Glomerular endothelial cell (primary cell): ENCODE measurements at regions not wholly inside any gene's neighbourhood (a gene's known extent, or its start where the extent isn't known, plus 50 kb on each side); places are given as distances from the start of the nearest gene placed in this dataset.

Source experiments
- DNase-seq: peaks from one replicate; pipeline ENCODE4 v3.0.0-alpha.2; 2011; ENCODE audit warnings: low read depth, low spot score; ENCODE audit errors: extremely low read depth

DNA sequence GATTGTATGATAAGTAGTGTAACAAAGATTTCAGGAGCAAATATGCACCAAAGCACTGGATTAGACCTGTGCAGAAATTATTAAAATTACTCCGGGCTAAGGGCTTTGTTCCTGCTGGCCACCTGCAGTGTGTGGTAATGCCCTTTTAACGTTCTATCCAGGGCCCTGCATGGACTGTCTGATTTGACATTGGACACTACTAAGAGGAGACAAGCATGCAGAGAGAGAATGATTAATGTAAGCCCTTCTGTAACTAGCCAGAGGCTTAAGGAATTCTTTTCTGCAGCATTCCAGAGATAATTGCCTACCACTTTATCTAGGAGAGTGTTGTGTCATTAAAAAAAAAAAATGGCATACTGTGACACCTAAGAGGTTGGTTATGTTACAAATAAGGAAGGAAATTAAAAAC is 117.0 kb downstream of the PCDH7 start:
- DNase-seq: no peak

DNA sequence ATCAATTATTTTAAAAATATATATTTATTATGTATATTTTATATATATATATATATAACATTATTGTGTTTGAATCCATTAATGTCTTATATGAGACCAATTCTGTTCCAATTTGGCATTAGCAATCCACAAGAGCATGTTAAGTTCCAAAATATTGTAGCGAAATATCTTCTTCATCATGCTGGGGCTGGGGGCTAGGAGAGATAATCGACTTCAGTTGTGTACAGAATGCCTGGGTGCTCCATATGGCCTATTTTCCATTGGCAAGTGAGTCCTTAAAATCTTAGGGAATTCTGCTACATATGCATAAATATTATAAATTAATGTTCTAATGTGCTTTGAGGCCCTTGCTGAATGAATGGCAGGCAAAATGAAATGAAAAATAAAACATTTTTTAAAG is 117.7 kb downstream of the PCDH7 start:
- DNase-seq: no peak

DNA sequence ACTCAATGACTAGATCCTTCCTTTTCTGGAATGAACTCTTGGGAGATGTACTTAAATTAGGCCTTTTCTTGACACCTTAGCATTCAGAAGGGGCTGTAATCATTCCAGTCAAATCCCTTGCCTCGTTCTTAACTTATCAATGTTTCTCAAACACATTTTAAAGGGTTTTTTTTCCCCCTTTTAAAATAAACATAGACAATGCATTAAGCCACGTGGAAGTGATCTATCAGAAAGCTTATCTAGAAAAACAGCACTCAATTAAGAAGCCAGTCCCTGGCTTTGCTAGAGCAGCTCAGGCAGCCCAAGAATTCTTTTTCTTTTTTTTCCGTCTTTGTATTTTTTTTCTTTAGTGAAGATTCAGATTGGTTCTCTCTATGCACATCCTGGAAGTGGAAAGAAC is 118.2 kb downstream of the PCDH7 start:
- DNase-seq: no peak

DNA sequence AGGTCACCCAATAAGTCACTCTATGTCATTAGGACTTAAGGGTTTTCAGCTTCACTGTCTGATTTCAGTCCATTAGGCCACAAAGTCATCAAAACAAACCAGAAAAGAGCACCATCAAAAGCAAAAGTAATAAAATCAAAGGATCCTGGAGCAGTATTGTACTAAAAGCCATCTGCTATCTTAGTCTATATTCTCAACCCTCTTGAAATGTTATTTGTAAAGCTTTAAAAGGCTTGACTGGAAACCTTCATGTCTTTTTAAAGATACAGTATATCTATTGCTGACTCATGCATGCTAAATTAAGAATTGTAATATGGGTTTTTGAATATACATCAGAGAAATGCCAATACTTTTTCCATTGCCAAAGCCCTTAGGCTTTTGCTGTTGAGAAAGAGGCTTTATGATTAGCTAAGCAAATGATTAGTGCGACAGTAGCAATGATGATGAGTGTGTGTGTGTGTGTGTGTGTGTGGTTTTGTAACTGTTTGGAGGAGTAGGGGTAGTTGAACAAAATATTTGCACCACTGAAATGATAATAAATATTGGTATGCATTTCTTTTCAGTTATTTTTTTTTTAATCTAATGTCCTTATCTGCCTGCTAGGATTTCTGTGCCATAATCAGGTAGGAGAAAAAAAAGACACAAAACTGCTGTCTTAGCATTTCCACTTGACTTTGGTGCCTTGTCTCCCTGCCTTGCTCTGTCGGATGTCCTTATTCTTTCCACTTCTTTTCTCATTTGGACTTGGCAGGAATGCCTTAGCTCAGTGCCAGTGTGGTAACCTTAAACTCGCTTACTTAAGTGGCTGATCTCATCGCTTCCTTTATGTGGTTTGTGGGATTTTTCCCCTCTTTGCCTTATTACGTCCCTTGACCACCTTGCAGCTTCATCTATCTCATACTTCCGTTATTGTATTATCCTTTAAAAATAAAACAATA is 119.7 kb downstream of the PCDH7 start:
- DNase-seq: no peak

- DNase-seq: no peak
Observed at GRCh38 chr4:30840571-30840970, 120.4 kb downstream of the PCDH7 start.

GRCh38 chr4:30842142-30842541 is 122.0 kb downstream of the PCDH7 start:
- no peak for DNase-seq

GRCh38 chr4:30842689-30843088 is 122.5 kb downstream of the PCDH7 start:
- no peak for DNase-seq

GRCh38 chr4:30844861-30845582 is 124.9 kb downstream of the PCDH7 start:
- DNase-seq: no peak

DNA sequence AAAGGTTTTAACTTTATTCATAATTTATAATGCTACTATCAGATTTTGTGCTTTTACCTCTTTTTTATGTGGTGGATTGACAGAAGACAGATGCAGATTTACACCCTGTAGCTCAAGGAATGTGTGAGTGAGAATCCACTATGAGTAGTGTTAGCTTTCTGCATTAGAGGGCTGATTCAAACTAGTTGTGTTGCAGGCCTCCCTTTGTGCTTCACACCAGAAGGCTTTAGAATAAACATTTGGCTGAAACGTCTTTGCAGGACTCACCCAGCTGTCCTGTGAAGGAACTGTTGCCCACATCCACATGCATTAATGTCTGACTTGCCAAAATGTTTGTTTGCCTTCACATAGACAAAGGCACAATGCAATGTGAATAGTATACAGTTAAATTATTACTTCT is 127.0 kb downstream of the PCDH7 start:
- DNase-seq: no peak

DNA sequence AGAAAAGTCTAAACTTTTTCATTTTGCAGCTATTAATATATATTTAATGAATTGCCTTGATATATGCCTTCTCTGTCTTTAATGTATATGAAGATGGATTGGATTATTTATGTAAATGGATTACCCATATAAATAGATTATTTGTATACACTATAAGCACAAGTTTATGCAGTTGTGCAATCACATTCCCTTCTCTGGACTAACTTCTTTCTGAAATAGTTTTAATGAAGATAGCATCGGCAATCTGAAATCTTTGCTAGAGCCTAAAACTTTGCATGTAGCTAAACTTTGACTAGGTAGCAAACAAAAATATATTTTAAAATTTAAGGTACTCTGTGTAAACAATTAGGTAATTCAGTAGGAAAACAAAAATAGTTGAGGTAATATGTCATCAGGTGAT is 127.8 kb downstream of the PCDH7 start:
- no peak for DNase-seq

- no peak for DNase-seq
Observed at GRCh38 chr4:30854531-30854930, 134.4 kb downstream of the PCDH7 start.

DNA sequence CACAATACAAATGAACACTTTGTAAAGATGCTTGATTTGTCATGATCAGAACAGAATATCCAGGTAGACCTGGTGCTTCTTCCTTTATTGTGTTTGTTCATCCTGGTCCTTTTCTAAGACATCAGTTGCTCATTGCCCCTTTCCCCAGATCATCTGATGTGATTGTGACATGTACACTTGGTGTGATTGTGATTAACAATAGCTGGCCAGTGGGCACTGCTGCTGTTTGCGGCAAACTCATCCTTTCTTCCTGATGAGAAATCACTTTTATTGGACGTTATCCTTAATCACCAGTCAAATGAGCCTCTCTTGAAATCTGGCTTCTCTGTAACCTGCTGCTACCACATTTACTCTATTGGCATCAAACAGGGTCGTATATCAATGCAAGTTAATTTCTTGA is 135.1 kb downstream of the PCDH7 start:
- DNase-seq: no peak

DNA sequence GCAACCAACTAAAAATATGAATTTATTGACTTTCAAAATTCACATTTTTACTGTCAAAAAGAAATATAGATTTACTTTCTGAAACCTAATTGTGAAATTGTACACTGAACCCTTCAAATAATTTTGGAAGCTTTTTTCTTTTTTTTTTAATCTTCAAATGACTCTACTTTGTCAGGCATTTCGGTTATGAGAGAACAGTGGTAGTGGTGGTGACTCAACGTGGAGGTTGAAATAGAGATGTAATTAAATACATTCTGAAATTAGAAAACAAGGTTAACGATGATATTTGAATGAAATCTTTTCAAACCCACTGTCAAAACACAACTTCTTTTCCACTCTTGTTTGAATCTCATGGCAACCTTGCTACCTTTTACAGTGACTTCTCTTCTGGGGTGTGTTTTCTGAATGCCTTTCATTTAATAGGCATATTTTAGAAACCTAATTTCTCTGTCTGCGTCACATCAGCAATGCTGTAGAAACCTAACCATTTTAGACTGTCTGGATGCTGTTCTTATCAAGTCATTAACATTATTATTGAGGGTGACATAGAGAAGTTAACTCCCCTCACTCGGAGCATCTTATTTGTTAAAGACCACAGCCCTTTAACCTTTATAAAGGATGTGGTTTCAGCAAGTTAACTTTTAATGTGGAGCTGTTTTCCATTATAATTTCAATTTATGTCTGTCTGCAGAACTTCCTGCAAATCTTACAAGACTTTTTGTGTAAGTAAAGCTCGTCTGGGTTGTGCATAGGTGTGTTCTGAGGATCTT is 136.8 kb downstream of the PCDH7 start:
- DNase-seq: no peak

- no peak for DNase-seq
Observed at GRCh38 chr4:30860978-30861377, 140.8 kb downstream of the PCDH7 start.

GRCh38 chr4:30862196-30862595 is 142.0 kb downstream of the PCDH7 start:
- DNase-seq: no peak

DNA sequence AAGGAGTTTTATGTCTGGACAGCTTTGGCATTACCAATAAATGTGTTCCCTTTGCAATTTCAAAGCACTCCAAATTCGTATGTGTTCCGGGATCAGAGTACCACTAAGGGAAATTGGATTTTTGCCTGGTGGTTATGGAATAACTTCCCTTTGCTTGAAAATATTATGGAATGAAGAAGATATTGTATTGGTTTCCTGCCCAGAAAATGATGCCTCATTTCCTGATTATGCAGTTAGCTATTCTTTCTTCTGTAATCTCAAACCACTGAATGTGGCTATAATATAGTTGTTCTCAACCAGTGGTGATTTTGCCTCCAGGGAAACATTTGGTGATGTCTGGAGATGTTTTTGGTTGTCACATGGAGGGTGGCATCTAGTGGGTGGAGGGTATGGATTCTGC is 142.9 kb downstream of the PCDH7 start:
- DNase-seq: peak; percentile 14

DNA sequence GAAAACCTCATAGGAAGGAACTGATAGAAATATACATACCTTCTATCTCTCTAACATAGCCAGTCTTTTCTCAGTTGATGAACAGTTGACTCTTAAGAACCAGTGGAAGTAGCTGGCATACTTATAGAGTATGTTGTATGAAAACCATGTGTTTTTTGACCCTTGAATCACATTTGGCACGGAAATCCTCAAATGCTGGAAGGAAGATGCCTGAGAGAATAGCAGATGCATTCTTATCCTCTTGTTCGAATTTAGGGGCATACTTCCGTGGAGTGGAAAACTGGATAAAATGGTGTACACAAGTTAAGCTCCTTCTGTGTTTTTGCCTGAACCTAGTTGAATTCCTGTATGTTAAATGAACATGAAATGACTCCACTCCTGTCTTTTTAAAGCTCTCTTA is 145.5 kb downstream of the PCDH7 start:
- no peak for DNase-seq

DNA sequence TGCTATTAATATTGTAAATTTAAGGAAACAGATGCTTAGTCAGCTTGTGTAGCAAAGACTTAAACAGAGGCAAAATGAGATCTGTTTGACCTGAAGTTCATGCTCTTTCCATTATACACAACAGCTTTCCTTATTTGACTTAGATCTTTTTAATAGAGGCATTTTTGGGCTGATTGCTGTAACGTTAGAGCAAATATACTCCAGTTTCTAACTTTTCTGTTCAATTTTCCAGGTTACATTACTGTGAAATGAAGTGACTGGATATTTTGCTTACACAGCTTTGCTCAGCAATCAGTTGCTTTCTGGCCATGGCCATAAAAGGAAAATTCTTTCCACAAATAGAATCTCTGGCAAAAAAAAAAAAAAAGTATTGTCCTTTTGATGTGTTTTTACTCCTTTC is 146.2 kb downstream of the PCDH7 start:
- DNase-seq: no peak

DNA sequence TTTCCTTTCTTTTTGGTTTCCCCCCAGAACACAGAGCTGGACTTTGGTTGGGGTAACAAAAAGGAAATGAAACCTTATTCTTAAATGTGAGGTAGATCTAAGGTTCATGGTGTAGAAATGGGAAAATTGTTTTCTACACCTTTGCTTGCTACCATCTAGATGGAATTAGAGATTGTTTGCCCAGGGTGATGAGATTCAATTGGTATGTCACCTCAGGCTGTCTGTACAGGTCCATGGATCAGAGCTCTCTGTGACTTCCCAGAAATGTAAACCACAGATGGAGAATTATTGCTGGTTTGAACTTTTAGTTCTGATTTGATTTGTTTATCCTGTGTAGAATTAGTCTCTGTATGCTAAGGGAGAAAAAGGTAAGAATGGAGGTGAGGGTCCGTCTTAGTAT is 146.7 kb downstream of the PCDH7 start:
- no peak for DNase-seq

- DNase-seq: no peak
Observed at GRCh38 chr4:30867427-30867826, 147.3 kb downstream of the PCDH7 start.

DNA sequence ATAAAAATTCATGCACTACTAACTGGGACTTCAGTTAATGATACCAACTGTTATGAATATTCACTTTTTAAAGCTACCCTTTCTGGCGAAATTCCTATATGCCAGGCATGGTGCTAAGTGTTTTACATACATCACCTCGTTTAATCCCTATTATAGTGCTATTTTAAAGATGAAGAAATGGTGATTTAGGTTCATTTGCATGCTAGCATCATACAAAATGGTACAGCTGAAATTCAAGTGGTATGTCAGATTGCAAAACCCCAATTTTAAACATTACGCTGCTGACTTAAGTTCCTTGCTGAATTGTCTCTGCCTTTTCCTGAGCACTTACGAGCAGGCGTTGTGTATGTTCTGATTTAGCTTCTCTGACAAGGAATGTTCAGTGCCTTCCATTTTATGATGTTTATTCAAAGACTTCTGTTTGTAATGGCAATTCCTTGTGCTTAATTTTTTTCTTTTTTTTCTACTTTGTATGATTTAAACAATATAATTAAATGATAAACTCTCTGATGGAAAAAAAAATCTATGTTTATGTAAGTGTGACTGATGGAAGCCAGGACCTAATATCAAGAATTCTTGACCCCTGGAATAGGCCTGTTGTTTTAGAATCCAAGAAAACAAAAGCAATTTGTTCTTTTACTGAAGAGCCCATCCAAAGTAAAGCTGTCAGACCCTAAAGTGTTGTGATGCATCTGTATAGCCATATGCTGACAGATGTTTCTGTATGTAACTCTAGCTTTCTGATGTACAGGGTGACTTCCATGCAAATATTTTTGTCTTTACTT is 148.1 kb downstream of the PCDH7 start:
- DNase-seq: no peak
